Adrenal gland (tissue), 9 donors: ENCODE measurements at regions not wholly inside any gene's neighbourhood (a gene's known extent, or its start where the extent isn't known, plus 50 kb on each side); places are given as distances from the start of the nearest gene placed in this dataset.
"Not testable (repeated sequence)": the region's sequence is repeated elsewhere in the genome, so short reads cannot be mapped to it uniquely, and the experiment has no call there.

Experiments
- DNase-seq, 7 donors: peaks; one replicate each; pipeline ENCODE4 v3.0.0-alpha.2; 2019 to 2020
- H3K27ac ChIP-seq, 5 donors: fragments of 200-600 bp; sonication (generic) in 4 of 5; 1 replicate in 3 of 5; 2 replicates in 2 of 5; pipeline versions ENCODE4 v1.5.1 to v1.8.0; 2016 to 2020; ENCODE audit warnings: mild to moderate bottlenecking in 1 of 5
- H3K27me3 ChIP-seq: fragments of 200-600 bp; 2 replicates; pipeline ENCODE4 v1.8.0; 2021
- H3K36me3 ChIP-seq, 2 donors: fragments of 200-600 bp; replicated peaks in 1 of 2; 1 replicate in 1 of 2; 2 replicates in 1 of 2; pipeline versions ENCODE4 v1.5.1 to v1.8.0; 2018 to 2022
- H3K4me1 ChIP-seq, 2 donors: fragments of 200-600 bp; replicated peaks in 1 of 2; 1 replicate in 1 of 2; 2 replicates in 1 of 2; pipeline versions ENCODE4 v1.5.1 to v1.8.0; 2018 to 2021
- H3K4me3 ChIP-seq, 4 donors: fragments of 200-600 bp; sonication (generic) in 3 of 4; one replicate each; pipeline ENCODE4 v1.5.1; 2016 to 2018
- H3K9me3 ChIP-seq, 3 donors: fragments of 200-600 bp; sonication (generic) in 1 of 3; replicated peaks in 1 of 3; 1 replicate in 2 of 3; 2 replicates in 1 of 3; pipeline versions ENCODE4 v1.5.1 to v1.8.0; 2016 to 2021
- POLR2A ChIP-seq, 2 donors: fragments of 450-650 bp; IDR thresholded peaks; one replicate each; pipeline ENCODE4 v1.6.1; 2017; ENCODE audit warnings: antibody characterized with exemption in 2 of 2, mild to moderate bottlenecking in 2 of 2, moderate library complexity in 1 of 2
- WGBS, 4 donors: extraction: QIAGEN DNeasy Blood & Tissue Kit in 2 of 4; methylation state at CpG; one replicate each; pipeline versions ENCODE4 v1.1.5 to v1.1.7; 2013 to 2017; 5-methylcytosine and 5-hydroxymethylcytosine counted together
- intact Hi-C, 2 donors: fragments of 100-400 bp; cut with DNase I; formaldehyde crosslinking; loops; one replicate each; pipeline versions ENCODE4 v1.14.1 to v1.15.0; 2022 to 2023
- TF ChIP-seq, protein P1 (sequence below), 6 experiments: fragments of 450-650 bp in 4 of 6; fragments of 200-600 bp in 2 of 6; sonication (generic) in 1 of 6; IDR thresholded peaks; 1 replicate in 5 of 6; 2 replicates in 1 of 6; pipeline versions ENCODE4 v1.5.1 to v1.8.0; 2016 to 2021; ENCODE audit warnings: antibody characterized with exemption in 6 of 6, mild to moderate bottlenecking in 2 of 6, moderate library complexity in 1 of 6
- donor health status: healthy with polysubstance abuse.
- donor health status: Bipolar disorder and iron deficiency.
- donor health status: DM: yes; HTN: yes; CAD: no.
- donor health status: DM: no; HTN: no; CAD: no.
- donor health status: DM: no; HTN: no; CAD: no.

DNA sequence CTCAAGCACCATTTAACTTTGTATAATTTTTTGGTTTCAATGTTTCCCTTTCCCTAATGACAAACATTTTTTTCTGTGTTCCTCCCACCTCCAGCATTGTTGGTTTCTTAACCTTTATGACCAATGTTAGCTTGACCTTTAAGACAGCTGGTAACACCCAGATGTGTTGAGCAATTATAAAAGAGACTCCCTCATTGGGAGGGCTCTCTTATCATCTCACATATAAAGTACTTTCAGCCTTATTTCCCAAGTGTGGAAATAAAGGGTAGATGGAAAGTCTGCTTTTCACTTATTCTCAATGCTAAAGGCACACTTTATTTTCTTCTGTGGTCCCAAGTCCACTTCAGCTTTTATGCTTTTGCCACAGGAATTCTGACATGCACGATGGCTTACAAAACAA lies 1420.4 kb downstream of the RAPGEF2 start:
- Histone ChIP-seq H3K4me1 (no peaks in the 10 kb centered on the region), H3K9me3 (no peaks in the 10 kb centered on the region), H3K27ac (no peak overlapping the region), H3K36me3 (no peaks in the 10 kb centered on the region), H3K27me3 (no peaks in the 10 kb centered on the region), H3K4me3 (no peak overlapping the region)
- TF ChIP-seq, protein P1, sequence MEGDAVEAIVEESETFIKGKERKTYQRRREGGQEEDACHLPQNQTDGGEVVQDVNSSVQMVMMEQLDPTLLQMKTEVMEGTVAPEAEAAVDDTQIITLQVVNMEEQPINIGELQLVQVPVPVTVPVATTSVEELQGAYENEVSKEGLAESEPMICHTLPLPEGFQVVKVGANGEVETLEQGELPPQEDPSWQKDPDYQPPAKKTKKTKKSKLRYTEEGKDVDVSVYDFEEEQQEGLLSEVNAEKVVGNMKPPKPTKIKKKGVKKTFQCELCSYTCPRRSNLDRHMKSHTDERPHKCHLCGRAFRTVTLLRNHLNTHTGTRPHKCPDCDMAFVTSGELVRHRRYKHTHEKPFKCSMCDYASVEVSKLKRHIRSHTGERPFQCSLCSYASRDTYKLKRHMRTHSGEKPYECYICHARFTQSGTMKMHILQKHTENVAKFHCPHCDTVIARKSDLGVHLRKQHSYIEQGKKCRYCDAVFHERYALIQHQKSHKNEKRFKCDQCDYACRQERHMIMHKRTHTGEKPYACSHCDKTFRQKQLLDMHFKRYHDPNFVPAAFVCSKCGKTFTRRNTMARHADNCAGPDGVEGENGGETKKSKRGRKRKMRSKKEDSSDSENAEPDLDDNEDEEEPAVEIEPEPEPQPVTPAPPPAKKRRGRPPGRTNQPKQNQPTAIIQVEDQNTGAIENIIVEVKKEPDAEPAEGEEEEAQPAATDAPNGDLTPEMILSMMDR (IDR thresholded peaks at IDR 0.05), result no peak
- TF ChIP-seq POLR2A (IDR thresholded peaks at IDR 0.05), result no peak
- 37 to 67% (median 41%) methylated on average over 1 of the region's 1 CpG for WGBS, 4 donors
- DNase-seq, result no peak
- intact Hi-C loops, result no loop called here

DNA sequence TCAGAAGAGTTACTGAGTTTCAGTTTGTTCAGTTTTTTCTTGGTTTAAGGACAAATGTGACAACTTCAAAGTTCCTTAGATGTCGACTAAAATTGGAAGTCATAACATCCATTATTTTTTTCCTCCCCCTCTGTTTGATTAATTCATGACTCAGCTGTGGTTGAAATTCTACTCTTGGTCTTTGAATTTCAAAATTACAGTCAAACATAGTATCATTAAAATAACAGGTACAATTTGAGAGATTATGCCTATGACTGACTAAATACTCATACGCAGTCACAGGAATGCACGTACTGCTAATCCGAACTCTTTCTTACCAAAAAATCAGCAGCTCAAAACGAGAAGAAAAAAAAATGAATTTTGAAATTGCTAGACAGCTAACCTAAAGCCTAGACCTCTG lies 1434.8 kb downstream of the RAPGEF2 start:
- intact Hi-C loops, result no loop called here
- Histone ChIP-seq H3K27me3 (no peaks in the 10 kb centered on the region), H3K27ac (no peak overlapping the region), H3K4me3 (no peak overlapping the region), H3K9me3 (no peaks in the 10 kb centered on the region), H3K36me3 (peaks cover 0 to 4% of the 10 kb centered on the region in 2 donors), H3K4me1 (no peaks in the 10 kb centered on the region)
- WGBS, 4 donors, result 74 to 81% (median 79%) methylated on average over 5 of the region's 5 CpGs
- no peak for DNase-seq
- TF ChIP-seq POLR2A (IDR thresholded peaks at IDR 0.05), result no peak
- TF ChIP-seq, protein P1 (IDR thresholded peaks at IDR 0.05), result no peak

DNA sequence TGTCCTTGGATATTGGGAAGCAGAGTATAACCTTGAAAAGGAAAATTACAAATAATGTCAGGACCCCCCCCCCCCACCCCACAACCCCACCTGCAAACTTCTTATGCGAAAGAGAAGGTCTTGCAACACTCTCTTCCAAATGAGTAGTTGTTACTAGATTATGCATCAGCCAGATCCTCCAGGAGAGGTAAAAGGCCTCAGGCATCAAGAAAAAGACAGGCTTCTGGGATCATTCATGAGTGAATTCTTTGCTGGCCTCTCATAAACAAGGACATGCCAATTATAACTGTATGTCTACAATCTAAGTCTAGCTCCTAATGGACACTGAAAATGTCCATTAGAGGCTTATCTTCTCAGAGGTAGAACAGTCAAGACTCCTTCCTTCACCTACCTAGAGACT lies 1443.3 kb downstream of the RAPGEF2 start:
- intact Hi-C loops, result no loop called here
- TF ChIP-seq POLR2A (IDR thresholded peaks at IDR 0.05), result no peak
- TF ChIP-seq, protein P1 (IDR thresholded peaks at IDR 0.05), result no peak

DNA sequence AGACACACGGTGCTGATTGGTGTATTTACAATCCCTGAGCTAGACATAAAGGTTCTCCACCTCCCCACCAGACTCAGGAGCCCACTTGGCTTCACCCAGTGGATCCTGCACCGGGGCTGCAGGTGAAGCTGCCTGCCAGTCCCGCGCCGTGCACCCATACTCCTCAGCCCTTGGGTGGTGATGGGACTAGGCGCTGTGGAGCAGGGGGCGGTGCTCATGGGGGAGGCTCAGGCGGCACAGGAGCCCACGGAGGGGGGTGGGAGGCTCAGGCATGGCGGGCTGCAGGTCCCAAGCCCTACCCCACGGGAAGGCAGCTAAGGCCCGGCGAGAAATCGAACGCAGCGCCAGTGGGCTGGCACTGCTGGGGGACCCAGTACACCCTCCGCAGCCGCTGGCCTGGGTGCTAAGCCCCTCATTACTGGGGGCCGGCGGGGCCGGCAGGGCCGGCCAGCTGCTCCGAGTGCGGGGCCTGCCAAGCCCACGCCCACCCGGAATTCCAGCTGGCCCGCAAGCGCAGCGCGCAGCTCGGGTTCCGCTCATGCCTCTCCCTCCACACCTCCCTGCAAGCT lies 1447.2 kb downstream of the RAPGEF2 start:
- H3K27ac ChIP-seq, H3K4me3 ChIP-seq, H3K27me3 ChIP-seq, H3K36me3 ChIP-seq, H3K9me3 ChIP-seq, DNase-seq, H3K4me1 ChIP-seq, intact Hi-C loops: not testable (repeated sequence)
- WGBS, 4 donors, result 94 to 96% (median 94%) methylated on average over 19 to 32 of the region's 32 CpGs

More for the DNA sequence above, 1443.3 kb downstream of the RAPGEF2 start:
- Histone ChIP-seq H3K27ac (no peak overlapping the region), H3K9me3 (no peaks in the 10 kb centered on the region), H3K4me1 (no peaks in the 10 kb centered on the region), H3K27me3 (no peaks in the 10 kb centered on the region), H3K4me3 (no peak overlapping the region), H3K36me3 (no peaks in the 10 kb centered on the region)
- WGBS, 4 donors, result 62 to 77% (median 73%) methylated on average over 1 of the region's 1 CpG
- no peak for DNase-seq

DNA sequence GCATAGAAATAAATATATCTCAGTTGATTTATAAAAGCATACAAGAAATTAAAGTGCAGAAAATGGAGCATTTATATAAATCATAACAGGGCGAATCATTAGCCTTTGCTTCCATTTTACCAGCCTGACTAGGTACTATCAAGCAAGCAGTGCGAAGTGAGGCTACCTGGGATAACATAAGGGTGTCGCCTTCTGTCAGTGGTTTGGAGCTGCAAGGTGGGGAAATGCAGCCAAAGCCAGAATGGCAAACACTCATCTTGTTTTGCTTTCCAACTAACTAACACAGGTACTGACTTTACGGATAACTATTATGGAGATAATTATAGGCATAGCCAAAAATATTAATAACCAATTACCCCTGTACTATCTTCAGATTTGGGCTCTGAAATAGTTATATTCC lies 1459.8 kb downstream of the RAPGEF2 start:
- Histone ChIP-seq H3K36me3 (no peaks in the 10 kb centered on the region), H3K4me1 (no peaks in the 10 kb centered on the region), H3K27me3 (no peaks in the 10 kb centered on the region), H3K9me3 (no peaks in the 10 kb centered on the region), H3K4me3 (no peak overlapping the region), H3K27ac (no peak overlapping the region)
- intact Hi-C loops, result no loop called here
- no peak for TF ChIP-seq POLR2A (IDR thresholded peaks at IDR 0.05)
- TF ChIP-seq, protein P1 (IDR thresholded peaks at IDR 0.05), result no peak
- no peak for DNase-seq
- WGBS, 4 donors, result 75 to 92% (median 84%) methylated on average over 4 of the region's 4 CpGs
